Epithelial cell of proximal tubule (primary cell): ENCODE measurements at regions not wholly inside any gene's neighbourhood (a gene's known extent, or its start where the extent isn't known, plus 50 kb on each side); places are given as distances from the start of the nearest gene placed in this dataset.

Source experiments
- DNase-seq: peaks from one replicate; pipeline ENCODE4 v3.0.0-alpha.2; 2011; ENCODE audit warnings: low read depth
- H3K4me3 ChIP-seq: 2 replicates; pipeline ENCODE4 v1.5.1; 2011; ENCODE audit warnings: low read depth, mild to moderate bottlenecking, low read length
- TF ChIP-seq, protein P1 (sequence below): conservative IDR thresholded peaks from 2 replicates; pipeline ENCODE4 v1.5.1; 2012; ENCODE audit warnings: low read depth, mild to moderate bottlenecking, low read length

DNA sequence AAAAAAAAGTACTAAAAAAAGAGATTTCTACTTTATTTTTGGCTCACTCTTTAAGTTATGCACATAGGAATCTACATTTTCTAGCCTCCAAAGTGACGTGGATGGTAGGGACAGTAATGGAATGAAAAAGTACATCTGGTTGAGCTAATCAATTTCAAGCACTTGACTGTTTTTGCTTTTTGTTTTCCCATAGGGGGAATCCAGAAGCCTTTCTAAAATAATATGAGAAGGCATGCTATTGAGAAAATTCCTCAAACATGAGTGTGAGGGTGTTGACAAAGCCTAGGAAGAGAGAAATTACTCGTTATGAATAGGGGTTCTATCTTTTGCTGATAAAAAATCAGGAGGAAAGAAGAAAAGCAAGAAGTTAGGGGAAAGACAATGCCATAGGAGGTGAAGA is 242.5 kb upstream of the PUDP start:
- TF ChIP-seq, protein P1, sequence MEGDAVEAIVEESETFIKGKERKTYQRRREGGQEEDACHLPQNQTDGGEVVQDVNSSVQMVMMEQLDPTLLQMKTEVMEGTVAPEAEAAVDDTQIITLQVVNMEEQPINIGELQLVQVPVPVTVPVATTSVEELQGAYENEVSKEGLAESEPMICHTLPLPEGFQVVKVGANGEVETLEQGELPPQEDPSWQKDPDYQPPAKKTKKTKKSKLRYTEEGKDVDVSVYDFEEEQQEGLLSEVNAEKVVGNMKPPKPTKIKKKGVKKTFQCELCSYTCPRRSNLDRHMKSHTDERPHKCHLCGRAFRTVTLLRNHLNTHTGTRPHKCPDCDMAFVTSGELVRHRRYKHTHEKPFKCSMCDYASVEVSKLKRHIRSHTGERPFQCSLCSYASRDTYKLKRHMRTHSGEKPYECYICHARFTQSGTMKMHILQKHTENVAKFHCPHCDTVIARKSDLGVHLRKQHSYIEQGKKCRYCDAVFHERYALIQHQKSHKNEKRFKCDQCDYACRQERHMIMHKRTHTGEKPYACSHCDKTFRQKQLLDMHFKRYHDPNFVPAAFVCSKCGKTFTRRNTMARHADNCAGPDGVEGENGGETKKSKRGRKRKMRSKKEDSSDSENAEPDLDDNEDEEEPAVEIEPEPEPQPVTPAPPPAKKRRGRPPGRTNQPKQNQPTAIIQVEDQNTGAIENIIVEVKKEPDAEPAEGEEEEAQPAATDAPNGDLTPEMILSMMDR = no peak
- no peak for DNase-seq

DNA sequence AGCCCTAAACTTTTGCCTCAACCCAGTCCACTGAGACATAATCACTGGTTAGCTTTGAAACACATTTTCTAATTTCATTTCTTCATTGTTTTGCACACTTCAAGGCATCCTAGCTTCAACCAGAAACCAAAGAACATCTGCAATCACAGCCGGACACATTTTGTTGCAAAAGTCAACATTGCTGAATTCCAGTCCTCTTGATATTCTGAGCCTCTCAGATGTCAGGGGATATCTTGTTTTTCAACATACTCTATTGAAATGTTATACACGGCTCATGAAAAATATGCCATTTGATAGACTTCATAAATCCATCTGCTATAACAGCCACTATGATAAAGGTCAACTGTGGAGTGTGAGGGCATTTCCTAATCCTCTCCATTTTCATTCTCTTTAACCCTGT is 241.6 kb upstream of the PUDP start:
- no peak overlapping the region for H3K4me3 ChIP-seq
- TF ChIP-seq, protein P1 = no peak
- no peak for DNase-seq

More for the DNA sequence above, 242.5 kb upstream of the PUDP start:
- H3K4me3 ChIP-seq = no peak overlapping the region

DNA sequence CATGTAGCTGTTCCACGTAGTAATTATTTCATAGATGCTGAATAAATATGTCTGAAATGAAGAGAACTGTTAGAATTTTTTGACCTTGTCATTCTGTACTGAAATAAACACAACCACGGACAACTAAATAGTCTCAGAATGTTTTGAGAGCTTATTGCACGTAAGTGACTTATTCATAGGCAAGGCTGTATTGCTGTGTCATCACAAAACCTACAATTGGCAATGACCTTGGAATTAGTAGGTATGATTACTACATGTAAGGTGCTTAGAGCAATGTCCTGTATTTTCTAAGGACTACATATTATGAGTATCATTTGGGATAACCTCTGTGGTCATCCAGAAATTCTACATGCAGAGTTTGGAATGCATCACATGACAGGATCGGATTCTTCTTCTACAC is 237.2 kb upstream of the PUDP start:
- TF ChIP-seq, protein P1 = no peak
- no peak for DNase-seq
- H3K4me3 ChIP-seq = no peak overlapping the region

DNA sequence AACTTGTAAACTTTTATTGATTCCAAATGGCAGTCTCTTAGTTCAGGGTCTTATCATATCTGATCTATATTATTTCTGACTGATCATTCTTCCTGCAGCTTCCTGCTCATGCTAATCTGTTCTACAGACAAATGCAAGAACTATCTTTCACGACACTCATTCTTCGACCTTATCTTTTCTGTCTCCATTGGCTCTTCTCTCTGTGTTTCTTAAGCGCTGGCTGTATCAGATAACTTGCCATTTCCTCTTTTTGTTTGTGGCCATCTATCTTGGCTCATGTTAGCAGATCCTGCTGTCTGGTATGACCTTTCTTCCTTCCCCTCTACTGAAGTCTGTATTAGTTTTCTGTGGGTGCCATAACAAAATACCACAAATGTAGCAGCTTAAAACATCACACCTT is 230.5 kb upstream of the PUDP start:
- H3K4me3 ChIP-seq = no peak overlapping the region
- TF ChIP-seq, protein P1 = no peak
- no peak for DNase-seq

DNA sequence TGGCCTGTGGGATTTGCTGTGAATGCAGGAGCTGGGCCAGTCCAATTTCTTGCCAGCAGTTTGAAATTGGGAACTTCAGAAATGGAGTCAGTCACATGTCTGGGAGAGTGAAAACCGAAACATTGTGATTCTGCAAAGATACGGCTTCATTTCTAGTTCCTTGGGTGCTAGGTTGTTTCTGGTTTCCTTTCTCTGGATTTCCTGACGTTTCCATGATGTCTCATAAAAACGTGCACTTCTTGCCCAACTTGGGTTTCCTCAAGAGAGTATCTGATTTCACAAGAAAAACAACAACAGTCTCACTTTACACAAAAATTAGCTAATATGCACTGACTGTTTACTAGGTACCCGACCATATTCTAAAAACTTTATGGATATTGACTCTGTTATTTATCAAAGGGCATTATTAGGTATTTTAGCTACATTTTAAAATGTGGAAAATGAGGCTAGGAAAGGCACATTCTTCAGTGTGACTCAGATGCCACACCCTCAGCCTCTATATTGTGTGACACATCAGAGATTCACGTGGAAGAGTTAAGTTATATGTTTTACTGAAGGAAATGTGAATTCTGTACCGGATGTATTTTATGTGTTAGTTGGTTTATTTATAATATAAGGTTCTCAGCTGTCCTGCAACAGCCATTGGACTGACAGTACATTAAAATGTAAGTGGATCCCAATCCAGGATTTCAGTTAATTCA is 225.0 kb upstream of the PUDP start:
- TF ChIP-seq, protein P1 = no peak
- DNase-seq = no peak
- H3K4me3 ChIP-seq = no peak overlapping the region

DNA sequence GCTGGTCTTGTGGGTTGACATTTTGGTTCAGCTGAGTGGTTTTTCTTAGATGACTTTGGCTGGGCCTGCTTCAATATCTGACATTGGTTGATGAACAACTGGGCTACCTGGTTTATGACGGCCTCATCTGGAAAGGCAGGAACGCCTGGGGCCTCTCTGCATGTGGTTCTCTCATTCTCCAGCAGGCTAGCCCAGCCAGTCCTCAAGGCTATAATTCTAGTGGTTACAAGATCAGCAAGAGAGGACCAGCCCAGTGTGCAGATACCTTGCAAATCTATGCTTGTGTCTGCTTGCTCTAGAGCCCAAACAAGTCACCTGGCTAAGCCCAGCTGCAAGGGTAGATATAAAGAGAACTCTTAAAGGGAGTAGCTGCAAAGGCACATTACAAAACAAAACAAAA is 214.2 kb upstream of the PUDP start:
- TF ChIP-seq, protein P1 = no peak
- no peak for DNase-seq
- no peak overlapping the region for H3K4me3 ChIP-seq

DNA sequence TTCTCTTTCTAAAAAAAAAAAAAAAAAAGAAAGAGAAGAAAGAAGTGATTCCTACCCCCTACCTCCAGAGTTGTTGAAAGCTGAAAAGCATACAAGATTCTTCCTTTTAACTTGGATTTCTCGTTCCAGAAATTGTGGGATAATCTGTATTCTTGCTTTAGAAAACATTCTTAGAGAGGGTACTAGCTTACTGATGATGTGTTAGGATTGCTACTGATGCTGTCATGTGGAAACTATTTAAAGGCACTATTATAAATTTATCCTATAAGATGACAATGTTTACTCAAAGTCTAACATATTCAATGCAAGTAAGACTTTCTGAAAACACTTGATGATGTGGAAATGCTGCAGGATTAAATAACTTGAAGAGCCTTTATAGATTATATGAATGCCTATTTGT is 204.0 kb upstream of the PUDP start:
- no peak for DNase-seq
- no peak overlapping the region for H3K4me3 ChIP-seq
- TF ChIP-seq, protein P1 = no peak
